Kidney tubule cell (primary cell): ENCODE measurements at regions not wholly inside any gene's neighbourhood (a gene's known extent, or its start where the extent isn't known, plus 50 kb on each side); places are given as distances from the start of the nearest gene placed in this dataset.
A peak's percentile ranks its signal among the peaks of the same experiment; 100 is the strongest.
"Not testable (repeated sequence)": the region's sequence is repeated elsewhere in the genome, so short reads cannot be mapped to it uniquely, and the experiment has no call there.

Experiments
- DNase-seq: peaks from one replicate; pipeline ENCODE4 v3.0.0-alpha.2; 2018; ENCODE audit warnings: low spot score

DNA sequence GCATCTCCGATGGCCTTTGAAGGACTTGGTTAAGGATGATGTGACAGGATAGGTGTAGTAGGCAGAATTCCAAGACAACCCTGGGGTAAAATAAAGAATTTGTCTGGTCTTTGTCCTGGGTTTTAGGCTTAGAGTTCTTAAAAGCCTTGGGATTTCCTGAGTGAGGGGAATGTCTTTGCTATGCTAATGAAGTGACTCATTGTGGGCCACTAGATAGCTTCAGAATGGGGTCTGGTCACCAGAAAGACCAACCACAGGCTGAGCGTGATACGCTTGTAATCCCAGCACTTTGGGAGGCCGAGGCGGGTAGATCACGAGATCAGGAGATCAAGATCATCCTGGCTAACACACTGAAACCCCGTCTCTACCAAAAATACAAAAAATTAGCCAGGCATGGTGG lies 182.8 kb upstream of the TOX3 start:
- no peak for DNase-seq

DNA sequence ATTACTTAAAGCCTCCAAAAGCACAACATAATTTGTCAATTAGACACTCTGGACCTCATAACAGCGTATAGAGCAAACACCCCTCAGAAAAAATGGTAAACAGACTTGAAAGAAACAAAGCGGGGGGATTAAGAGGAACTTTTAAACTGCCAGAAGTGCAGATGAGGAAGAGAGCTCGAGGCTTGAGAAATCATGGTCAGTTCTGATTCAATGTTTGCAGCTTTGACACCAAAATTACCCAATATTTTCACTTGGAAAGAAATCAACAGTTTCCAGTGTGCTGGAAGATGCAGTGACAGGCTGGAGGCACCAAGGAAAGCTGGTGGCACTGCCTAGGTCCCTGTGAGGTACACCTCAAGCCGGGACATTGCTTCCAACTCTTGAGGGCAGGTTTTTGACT lies 180.9 kb upstream of the TOX3 start:
- no peak for DNase-seq

DNA sequence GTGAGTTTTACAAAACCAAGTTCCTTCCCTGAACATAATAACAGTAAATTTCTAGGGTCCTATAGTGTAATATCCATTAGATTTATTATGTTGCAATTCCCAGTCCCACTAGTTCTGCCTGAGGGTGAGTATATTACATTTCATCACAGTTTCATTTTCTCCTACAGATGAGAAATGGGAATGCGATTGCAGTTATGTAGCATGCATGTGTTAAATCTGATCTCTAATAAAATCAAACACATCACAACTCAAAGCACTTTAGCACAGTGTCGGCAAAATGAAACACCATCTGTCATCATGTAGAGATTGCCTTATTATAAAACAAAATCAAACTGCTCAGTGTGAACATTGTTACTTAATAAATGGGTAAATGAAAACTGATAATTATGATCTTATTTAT lies 180.5 kb upstream of the TOX3 start:
- DNase-seq: no peak

DNA sequence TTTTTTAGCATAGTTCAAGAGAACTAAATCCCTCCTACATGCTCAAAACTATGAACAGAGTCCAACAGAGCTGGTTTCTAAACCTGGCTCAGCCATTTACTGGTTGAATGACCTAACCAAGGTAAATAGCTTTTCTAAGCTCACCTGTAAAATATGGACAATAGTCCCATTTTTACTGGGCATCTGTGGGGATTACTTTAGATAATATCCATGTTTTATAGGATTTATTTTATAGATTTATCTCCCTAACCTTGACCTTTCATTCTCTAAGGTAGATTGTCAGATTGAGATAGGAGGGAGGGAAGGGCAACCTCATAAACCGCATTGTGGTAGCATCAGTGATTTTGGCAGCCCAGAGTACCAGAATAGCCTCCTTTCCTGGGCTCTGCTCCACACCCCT lies 178.5 kb upstream of the TOX3 start:
- no peak for DNase-seq

DNA sequence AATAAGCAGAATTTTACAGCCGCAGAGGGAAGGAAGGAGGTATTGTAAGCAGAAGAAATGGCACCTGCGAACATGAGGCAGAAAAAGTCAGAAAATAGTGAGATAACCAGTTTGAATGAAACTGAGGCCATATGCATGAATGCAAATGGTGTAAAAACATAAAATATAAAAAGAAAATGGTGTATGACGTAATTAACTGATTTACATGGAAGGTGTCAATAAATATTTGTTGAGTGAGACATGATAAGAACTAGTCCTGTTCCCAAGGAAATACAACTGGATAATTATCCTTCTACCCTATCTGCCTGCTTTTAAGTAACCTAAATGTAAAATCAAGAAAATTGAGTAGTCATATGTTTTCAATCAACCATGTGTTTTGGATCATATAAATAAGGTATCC lies 178.1 kb upstream of the TOX3 start:
- no peak for DNase-seq

DNA sequence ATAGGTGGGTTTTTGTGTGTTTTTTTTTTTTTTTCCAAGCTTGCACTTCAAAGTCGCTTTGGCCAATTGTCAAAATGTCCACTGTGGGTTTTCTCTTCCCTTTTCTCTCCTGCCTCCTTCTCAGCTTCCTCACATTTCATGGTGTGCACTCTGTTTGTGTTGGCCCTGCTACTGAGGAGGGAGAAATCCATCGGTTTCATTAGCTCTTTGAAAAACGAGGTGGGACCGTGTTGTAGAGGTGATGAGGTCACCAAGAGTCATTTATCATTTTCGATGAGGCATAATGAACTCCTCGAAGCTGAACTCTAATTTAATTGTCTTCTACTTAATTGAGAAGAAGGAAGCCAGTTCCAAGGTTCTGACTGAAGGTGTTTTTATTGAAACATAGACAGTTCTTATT lies 174.4 kb upstream of the TOX3 start:
- no peak for DNase-seq

DNA sequence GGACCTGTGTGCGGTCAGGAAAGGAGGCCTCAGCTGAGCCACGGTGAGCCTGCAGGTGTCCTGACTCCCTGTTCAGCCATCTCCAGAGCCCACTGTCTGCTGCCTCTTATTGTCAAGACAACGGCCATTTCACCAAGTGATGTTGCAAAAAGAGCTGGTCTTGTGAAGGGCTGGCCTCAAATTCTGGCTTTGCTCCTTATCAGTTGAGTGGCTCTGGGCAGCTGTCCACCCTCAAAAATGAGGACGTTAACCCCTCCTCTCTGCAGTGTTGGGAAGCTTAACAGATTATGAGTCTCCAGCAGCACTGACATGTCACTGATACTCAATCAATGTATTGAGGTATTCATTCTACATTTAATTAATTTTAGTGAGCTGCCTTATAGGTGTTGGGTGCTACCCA lies 171.1 kb upstream of the TOX3 start:
- DNase-seq: no peak

DNA sequence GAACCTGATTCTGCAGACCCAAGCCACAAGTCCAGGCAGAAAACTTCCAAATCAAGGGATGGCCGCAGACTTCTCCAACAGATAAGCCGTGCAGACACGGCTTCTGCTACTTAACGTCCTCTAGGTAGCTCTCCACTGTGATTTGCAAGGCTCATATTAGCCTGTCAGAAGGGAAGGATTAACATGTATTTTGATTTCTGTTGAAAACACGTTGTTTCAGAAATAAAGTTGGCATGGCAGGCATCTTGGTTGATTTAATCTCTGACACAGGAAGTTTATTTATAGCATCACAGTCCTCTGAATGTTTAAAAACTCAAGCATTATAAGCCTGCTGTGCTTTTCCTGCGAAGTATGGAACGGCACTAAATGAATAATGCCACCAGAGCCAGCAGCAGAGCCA lies 166.8 kb upstream of the TOX3 start:
- DNase-seq: no peak

DNA sequence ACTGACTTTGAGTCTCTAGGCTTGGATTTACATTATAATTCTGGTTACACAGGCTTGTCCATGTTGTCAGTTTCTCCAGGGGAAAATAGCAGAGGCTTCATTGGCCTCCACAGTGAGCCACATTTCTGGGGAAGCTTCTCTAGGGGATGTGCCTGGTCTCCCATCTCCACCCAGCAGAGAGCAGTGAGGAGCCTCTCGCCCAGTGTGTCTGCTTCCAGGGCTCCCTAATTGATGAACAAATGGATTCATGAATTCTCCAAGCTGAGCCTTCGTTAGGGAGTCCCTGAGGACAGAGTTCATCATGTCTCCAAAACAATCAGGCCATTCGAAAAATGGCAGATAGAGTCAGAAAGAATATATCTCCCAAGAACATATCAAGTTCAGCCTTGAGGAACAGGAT lies 162.4 kb upstream of the TOX3 start:
- DNase-seq: no peak

DNA sequence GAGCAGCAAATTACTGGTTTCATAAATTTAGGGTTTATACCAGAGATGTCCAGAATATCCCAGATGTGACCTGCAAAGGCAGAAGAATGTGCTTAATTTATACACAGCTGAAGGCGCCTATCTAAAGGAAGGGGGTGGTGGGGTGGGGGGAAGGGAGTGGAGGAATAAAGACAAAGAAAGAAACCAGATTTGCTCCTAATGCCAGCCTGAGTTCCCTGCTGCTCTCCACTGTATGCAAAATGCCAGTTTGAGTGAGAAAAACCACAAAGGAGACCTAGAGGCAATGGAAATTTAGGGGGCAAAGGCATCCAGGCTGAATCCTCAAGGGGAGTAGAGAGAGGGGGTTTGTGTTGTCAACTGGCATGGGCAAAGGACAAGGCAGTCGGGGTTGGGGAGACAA lies 161.5 kb upstream of the TOX3 start:
- no peak for DNase-seq

DNA sequence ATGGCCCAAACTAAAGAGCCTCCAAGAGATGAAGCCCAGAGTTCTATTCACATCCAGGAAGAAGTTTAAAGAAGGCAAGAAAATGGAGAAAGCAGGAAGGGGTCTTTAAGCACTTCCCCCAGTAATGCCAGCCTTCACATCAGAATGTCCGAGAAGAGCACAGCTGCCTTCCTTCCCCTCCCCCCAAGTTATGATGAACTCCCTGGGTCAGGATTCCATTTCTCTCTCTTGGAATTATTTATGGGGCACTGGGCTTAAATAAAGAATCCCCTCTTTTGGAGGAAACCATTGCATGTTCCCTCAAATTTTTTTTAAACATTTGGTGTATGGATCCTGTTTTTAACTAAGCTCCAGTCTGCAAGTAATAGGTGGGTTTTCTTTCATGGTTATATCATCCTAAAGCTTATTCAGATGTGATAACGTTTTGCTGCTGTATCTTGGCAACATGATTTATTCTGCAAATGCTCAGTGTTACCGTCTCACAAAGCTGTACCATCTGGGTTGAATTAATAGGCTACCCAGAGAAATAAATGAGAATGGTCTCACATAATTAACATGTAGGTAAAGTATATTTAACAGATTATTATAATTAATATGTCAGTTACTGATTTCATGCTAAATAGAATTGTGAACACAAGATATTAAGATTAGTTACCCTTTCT lies 160.9 kb upstream of the TOX3 start:
- no peak for DNase-seq

DNA sequence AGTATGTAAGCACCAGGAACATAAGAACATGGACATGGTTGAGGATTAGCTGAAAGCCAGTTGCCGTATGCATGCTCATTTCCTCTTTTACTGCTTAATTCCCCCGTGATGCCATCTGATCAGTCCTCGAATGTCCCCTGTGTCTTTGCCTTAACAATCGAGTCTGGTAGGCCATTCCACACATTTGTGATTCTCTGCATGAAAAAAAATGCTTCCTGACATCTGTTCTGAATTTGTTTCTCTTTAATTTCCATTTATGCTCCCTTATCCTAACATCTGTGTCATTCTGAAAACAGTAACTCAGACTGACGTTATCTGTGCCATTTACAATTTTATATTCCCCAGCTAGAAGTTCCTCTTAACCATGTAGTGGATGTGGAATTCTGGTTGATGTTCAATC lies 158.2 kb upstream of the TOX3 start:
- no peak for DNase-seq

DNA sequence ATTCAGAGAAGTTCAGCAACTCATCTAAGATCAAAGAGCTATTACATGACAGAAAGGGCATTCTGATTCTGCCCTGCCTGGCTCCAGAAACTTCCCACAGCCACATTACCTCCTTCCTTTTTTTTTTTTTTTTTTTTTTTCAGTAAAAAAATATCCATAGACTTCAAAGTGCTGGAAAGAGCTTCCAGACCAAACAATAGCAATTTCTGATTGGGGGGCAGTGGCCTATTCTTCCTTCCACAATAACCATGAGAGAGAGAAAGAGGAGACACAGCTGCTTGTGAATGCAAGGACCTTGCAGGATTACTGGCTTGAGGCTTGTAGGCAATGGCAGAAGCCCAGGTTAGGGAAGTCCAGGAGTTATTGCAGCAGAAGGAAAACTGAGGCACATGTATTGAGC lies 151.0 kb upstream of the TOX3 start:
- DNase-seq: no peak

DNA sequence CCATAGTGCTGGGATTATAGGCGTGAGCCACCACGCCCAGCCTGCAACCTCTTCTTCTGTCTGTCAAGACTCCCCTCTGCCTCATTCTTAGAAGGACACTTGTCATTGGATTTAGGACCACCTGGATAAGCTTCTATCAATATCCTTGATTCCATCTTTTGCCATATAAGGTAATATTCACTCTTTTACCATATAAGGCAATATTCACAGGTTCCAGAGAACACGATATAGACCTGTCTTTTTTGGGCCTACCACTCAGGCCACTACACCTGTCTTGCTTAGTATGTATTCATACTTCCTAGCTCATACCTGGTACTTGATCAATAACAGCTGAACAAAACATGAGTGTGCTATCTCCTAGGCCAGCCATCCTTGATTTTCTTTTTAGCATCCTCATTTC lies 149.2 kb upstream of the TOX3 start:
- DNase-seq: no peak

DNA sequence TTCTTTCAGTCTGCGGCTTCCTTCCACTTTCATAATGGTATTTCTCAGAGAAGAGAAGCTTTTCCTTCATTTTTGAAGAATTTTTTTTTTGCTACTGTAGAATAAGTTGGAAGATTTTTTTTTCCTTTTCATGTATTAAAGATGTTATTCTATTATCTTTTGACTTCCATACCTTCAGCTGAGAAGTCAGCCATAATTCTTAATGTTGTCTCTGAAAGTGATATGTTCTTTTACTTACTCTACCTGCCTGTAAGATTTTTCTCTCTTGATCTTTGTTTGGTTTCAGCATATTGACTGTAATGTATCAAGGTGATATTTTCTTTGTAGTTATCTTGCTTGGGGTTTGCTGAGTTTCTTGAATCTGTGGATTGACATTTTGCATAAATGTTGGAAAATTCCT lies 143.5 kb upstream of the TOX3 start:
- DNase-seq: no peak

DNA sequence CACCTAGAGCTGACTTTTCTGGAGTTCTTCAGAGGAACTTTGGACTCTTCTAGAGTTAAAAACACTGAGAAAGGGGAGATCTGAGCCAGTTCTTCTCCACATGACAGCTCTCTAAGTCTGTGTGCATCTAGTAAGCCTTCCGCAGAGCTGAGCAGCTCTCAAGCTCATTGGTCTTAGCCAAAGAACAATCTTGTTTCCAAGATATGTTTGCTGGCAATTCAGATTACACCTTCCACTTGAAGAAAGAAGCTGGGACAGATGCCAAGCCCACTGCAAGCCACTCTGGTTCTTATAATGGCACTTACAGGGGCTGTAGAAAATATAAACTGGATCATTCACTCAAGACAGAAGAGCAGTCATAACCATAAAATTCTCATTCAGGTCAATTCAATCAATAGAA lies 134.1 kb upstream of the TOX3 start:
- no peak for DNase-seq

DNA sequence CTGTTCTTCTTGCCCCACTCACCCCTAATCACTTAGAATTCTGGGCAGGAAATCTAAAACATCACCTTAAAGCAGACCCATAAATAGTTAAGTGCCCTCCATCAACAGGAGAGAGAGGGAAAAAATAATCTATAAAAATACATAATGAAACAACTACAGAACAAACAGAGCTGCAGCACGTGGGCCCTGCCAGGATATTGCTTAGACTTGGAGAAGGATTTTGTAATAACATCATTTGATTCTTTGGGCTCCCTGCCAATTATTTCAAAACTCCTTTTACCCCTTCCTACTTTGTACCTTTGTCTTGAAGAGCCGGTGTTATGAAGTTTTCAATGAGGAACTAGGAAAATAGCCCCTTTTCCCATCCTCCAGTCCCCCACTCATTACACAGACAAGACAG lies 130.6 kb upstream of the TOX3 start:
- DNase-seq: no peak

DNA sequence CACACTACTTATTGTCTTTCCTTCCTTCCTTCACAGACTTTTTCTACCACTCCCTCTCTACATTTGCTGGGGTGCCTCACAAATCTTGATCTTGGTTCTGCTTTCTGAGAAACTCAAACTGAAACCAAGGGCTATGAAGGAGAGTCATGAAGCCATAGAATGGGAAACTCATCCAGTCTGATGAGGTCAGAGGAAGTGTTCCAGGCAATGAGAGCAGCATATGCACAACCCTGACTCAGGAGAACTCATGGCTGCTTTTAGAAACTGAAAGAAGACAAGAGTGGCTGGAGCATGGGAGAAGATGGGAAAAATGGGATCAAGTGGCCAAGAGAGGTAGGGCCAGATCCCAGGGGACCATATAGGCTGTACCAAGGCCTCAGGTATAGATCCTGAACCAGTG lies 130.0 kb upstream of the TOX3 start:
- DNase-seq: peak; percentile 69

DNA sequence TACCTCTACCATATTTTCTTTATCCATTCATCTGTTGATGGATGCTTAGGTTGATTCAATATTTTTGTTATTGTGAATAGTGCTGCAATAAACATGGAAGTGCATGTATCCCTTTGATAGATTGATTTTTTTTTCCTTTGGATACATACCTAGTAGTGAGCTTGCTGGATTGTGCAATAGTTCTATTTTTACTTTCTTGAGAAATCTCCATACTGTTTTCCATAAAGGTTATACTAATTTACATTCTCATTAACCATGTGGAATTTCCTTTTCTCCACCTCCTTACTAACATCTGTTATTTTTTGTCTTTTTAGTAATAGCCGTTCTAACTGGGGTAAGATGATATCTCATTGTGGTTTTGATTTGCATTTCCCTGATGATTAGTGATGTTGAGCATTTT lies 124.6 kb upstream of the TOX3 start:
- no peak for DNase-seq

DNA sequence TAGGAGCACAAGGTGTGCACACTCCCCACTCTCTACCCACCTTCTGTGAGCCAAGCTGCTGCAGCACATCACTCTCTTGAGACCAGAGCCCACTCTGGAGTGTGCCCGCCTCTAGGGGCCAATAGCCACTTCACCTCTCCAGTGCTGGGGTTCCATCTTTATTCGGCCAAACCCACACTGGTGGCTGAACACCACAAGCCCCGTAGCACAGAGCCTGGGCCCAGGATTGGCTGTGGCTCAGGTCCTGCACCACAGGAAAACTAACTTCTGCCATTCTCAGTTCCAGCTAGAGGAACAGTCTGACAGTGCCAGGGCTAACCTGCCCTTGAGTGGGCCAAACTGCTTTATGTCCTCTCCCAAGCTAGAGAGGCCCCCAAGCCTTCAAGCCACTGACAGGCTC lies 111.0 kb upstream of the TOX3 start:
- DNase-seq: no peak

DNA sequence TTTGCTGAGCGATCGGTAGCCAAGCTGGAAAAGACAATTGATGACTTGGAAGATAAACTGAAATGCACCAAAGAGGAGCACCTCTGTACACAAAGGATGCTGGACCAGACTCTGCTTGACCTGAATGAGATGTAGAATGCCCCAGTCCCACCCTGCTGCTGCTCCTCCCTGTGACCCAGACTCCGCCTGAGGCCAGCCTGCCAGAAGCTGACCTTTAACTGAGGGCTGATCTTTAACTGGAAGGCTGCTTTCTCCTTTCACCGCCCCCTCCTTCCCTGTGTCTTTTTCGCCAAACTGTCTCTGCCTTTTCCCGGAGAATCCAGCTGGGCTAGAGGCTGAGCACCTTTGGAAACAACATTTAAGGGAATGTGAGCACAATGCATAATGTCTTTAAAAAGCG lies 109.0 kb upstream of the TOX3 start:
- not testable (repeated sequence) for DNase-seq

DNA sequence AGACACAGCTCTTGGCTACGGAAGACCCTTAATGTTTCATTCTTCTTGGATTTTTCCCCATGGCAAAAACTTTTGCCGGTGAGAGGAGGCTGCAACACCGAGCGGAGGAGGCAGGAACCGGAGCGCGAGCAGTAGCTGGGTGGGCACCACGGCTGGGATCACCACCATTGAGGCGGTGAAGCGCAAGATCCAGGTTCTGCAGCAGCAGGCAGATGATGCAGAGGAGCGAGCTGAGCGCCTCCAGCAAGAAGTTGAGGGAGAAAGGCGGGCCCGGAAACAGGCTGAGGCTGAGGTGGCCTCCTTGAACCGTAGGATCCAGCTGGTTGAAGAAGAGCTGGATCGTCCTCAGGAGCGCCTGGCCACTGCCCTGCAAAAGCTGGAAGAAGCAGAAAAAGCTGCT lies 108.2 kb upstream of the TOX3 start:
- DNase-seq: not testable (repeated sequence)

DNA sequence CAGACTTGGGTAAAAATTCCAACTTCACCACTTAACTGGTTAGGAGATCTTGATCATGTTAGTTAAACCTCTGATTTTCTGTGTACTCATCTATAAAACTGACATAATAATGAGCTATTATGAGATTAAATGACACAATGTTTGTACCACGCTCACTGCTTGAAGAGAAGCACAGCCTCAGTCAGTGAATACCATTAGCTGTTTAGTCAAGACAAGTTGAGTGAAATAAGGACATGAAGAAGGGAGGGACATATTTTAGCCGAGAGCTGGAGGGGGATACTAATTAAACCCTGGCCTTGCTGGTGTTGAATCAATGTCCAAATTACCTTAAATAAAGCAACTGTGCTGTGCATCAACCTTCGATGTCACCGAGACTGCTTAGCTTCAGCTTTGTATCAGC lies 105.1 kb upstream of the TOX3 start:
- DNase-seq: no peak

DNA sequence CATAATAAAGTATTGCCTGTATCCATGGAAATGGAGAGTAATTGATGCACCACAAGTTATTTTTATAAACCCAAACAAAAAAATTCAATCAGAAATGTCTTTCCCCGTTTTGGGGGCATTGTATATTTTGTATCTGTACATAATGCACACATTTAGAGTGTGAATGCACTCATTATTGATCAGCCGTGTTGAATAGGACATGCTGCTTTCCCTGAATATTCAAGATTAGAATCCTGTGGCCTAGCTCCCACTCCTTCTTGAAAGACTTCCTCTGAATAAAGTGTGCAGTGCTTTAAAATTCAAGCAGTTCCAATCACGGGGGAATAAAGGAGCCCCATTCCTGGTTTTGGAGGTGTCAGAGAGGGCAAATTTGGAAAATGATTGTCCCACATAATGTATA lies 103.8 kb upstream of the TOX3 start:
- no peak for DNase-seq

DNA sequence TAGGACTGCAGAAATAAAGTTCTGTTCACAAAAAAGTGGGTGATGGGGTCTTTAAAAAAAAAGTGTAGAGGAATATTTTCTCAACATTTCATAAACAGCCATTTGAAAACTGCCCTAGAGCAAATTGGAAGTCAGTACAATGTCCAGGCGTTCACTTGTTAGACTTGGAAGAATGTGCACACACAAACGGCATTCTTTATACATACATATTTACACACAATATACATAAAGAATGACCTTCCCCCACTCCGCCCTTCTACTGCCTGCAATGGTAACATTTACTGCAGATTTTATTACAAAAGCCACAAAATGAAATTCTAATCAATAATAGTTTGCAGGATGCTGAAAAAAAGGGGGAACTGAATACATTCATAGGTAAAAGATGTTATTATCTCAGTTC lies 103.4 kb upstream of the TOX3 start:
- no peak for DNase-seq
